Common myeloid progenitor, CD34-positive (primary cell): ENCODE measurements at regions not wholly inside any gene's neighbourhood (a gene's known extent, or its start where the extent isn't known, plus 50 kb on each side); places are given as distances from the start of the nearest gene placed in this dataset.
A peak's percentile ranks its signal among the peaks of the same experiment; 100 is the strongest.
"Not testable (repeated sequence)": the region's sequence is repeated elsewhere in the genome, so short reads cannot be mapped to it uniquely, and the experiment has no call there.

Source experiments
- CTCF ChIA-PET: fragments of 350-600 bp; sonication (Branson Sonifier 250); formaldehyde crosslinking; loops from one replicate; lab custom pipeline; 2021; ENCODE audit warnings: antibody characterized with exemption; lab: Charles Lee
- POLR2A ChIA-PET: fragments of 350-600 bp; sonication (Branson Sonifier 250); formaldehyde crosslinking; loops from one replicate; lab custom pipeline; 2021; ENCODE audit warnings: antibody characterized with exemption; lab: Charles Lee
- DNase-seq, 3 donors: peaks; one replicate each; pipeline versions ENCODE4 v3.0.0 to v3.0.0-alpha.2; 2013
- H3K27ac ChIP-seq, 2 experiments: 1 replicate in 1 of 2; 2 replicates in 1 of 2; pipeline ENCODE4 v1.7.0; 2013; ENCODE audit warnings: inconsistent platforms in 2 of 2, low read length in 2 of 2, mild to moderate bottlenecking in 2 of 2, low read depth in 1 of 2, moderate library complexity in 1 of 2; ENCODE audit not compliant: severe bottlenecking in 2 of 2, insufficient read depth in 1 of 2, poor library complexity in 1 of 2
- H3K27me3 ChIP-seq, 5 experiments: replicated peaks in 2 of 5; 1 replicate in 3 of 5; 2 replicates in 2 of 5; pipeline versions ENCODE4 v1.6.1 to v1.7.0; 2013; ENCODE audit warnings: low read length in 4 of 5, mild to moderate bottlenecking in 2 of 5, moderate library complexity in 2 of 5, inconsistent platforms in 1 of 5; ENCODE audit not compliant: insufficient read depth in 5 of 5, control insufficient read depth in 4 of 5
- H3K36me3 ChIP-seq, 4 experiments: 1 replicate in 2 of 4; 2 replicates in 2 of 4; pipeline versions ENCODE4 v1.6.1 to v1.7.0; 2013; ENCODE audit warnings: low read length in 3 of 4, control low read depth in 1 of 4, mild to moderate bottlenecking in 1 of 4; ENCODE audit not compliant: control insufficient read depth in 4 of 4, insufficient read depth in 4 of 4
- H3K4me1 ChIP-seq, 4 experiments: 1 replicate in 3 of 4; 2 replicates in 1 of 4; pipeline versions ENCODE4 v1.6.1 to v1.7.1; 2013; ENCODE audit warnings: low read length in 3 of 4, mild to moderate bottlenecking in 3 of 4, control low read depth in 1 of 4, inconsistent platforms in 1 of 4, moderate library complexity in 1 of 4; ENCODE audit not compliant: control insufficient read depth in 4 of 4, insufficient read depth in 4 of 4; ENCODE audit errors: control extremely low read depth in 1 of 4
- H3K4me3 ChIP-seq, 7 experiments: 1 replicate in 4 of 7; 2 replicates in 3 of 7; pipeline versions ENCODE4 v1.5.1 to v1.7.0; 2013; ENCODE audit warnings: mild to moderate bottlenecking in 7 of 7, low read length in 6 of 7, moderate library complexity in 6 of 7, inconsistent platforms in 2 of 7, low read depth in 2 of 7, control low read depth in 1 of 7; ENCODE audit not compliant: insufficient read depth in 4 of 7, control insufficient read depth in 1 of 7; ENCODE audit errors: extremely low read depth in 1 of 7
- H3K9me3 ChIP-seq, 5 experiments: 1 replicate in 4 of 5; 2 replicates in 1 of 5; pipeline versions ENCODE4 v1.6.1 to v1.7.1; 2013; ENCODE audit warnings: low read length in 4 of 5, mild to moderate bottlenecking in 2 of 5, inconsistent platforms in 1 of 5, low read depth in 1 of 5, moderate library complexity in 1 of 5; ENCODE audit not compliant: control insufficient read depth in 4 of 5, insufficient read depth in 2 of 5; ENCODE audit errors: control extremely low read depth in 1 of 5
- WGBS: methylation state at CpG from one replicate; pipeline ENCODE4 v1.1.5; 2013; ENCODE audit not compliant: insufficient coverage; 5-methylcytosine and 5-hydroxymethylcytosine counted together

- H3K27me3 ChIP-seq: peaks cover 0 to 4% (median 0%) of the 10 kb centered on the region in 5 experiments
- H3K27ac ChIP-seq: no peak overlapping the region
- WGBS: 26% methylated on average over 31 of the region's 43 CpGs
- peaks cover 0 to 12% (median 11%) of the 10 kb centered on the region in 4 experiments for H3K4me1 ChIP-seq
- H3K4me3 ChIP-seq: peak overlapping the region in 6 of 7 experiments; percentile 52 to 82 (median 60)
- DNase-seq: peak; percentile 84 to 91 (median 88)
- CTCF ChIA-PET: interaction anchor here (0.7 to 2.8 kb wide), 8 partner anchors 12 to 388 kb away, joined by 3 to 10 read pairs (median 5); no protein-coding TSS in a partner anchor
- no peaks in the 10 kb centered on the region for H3K36me3 ChIP-seq
- POLR2A ChIA-PET: no interaction called here
- no peaks in the 10 kb centered on the region for H3K9me3 ChIP-seq
These were observed 520.2 kb downstream of the REEP3 start for GRCh38 chr10:64041185-64041988.

GRCh38 chr10:64041989-64042490 is 520.8 kb downstream of the REEP3 start:
- peak overlapping the region in 3 of 7 experiments; percentile 61 to 82 (median 68) for H3K4me3 ChIP-seq
- no peaks in the 10 kb centered on the region for H3K36me3 ChIP-seq
- 98% methylated on average over 15 of the region's 19 CpGs for WGBS
- no peak for DNase-seq
- POLR2A ChIA-PET: no interaction called here
- H3K27me3 ChIP-seq: no peaks in the 10 kb centered on the region
- no peaks in the 10 kb centered on the region for H3K9me3 ChIP-seq
- H3K4me1 ChIP-seq: peaks cover 0 to 12% (median 11%) of the 10 kb centered on the region in 4 experiments
- CTCF ChIA-PET: interaction anchor here (0.8 to 2.8 kb wide), 6 partner anchors 12 to 387 kb away, joined by 3 to 10 read pairs (median 5); no protein-coding TSS in a partner anchor
- H3K27ac ChIP-seq: no peak overlapping the region

- DNase-seq: no peak
- ChIA-PET POLR2A (no interaction called here), CTCF (interaction anchor here (0.9 to 2.5 kb wide), 3 partner anchors 12 to 163 kb away, joined by 3 to 9 read pairs (median 3); no protein-coding TSS in a partner anchor)
- Histone ChIP-seq H3K36me3 (no peaks in the 10 kb centered on the region), H3K27ac (no peak overlapping the region), H3K9me3 (no peaks in the 10 kb centered on the region), H3K4me3 (no peak overlapping the region), H3K4me1 (peaks cover 0 to 12% (median 11%) of the 10 kb centered on the region in 4 experiments), H3K27me3 (no peaks in the 10 kb centered on the region)
- WGBS: no CpG with 5 or more reads among the region's 2 CpGs
These were observed 522.9 kb downstream of the REEP3 start for GRCh38 chr10:64044098-64044497.

- H3K9me3 ChIP-seq, H3K27ac ChIP-seq, H3K27me3 ChIP-seq, H3K4me3 ChIP-seq, DNase-seq, H3K36me3 ChIP-seq, POLR2A ChIA-PET: not testable (repeated sequence)
- peaks cover 0 to 12% (median 11%) of the 10 kb centered on the region in 4 experiments for H3K4me1 ChIP-seq
- 89% methylated on average over 13 of the region's 16 CpGs for WGBS
- CTCF ChIA-PET: interaction anchor here (2.5 kb wide), 1 partner anchor 11 kb away, joined by 9 read pairs; no protein-coding TSS in a partner anchor
These were observed 523.9 kb downstream of the REEP3 start for GRCh38 chr10:64044957-64045632.

GRCh38 chr10:64054392-64054791 is 533.2 kb downstream of the REEP3 start:
- no peak overlapping the region for H3K27ac ChIP-seq
- no peak for DNase-seq
- ChIA-PET POLR2A (no interaction called here), CTCF (interaction anchor here (2.1 to 3.1 kb wide), 2 partner anchors 10 to 12 kb away, joined by 9 read pairs; no protein-coding TSS in a partner anchor)
- H3K4me3 ChIP-seq: no peak overlapping the region
- peaks cover 0 to 2% (median 0%) of the 10 kb centered on the region in 5 experiments for H3K27me3 ChIP-seq
- H3K4me1 ChIP-seq: no peaks in the 10 kb centered on the region
- no peaks in the 10 kb centered on the region for H3K36me3 ChIP-seq
- no peaks in the 10 kb centered on the region for H3K9me3 ChIP-seq

- ChIA-PET POLR2A (no interaction called here), CTCF (interaction anchor here (3.5 kb wide), 1 partner anchor 18 kb away, joined by 10 read pairs; no protein-coding TSS in a partner anchor)
- Histone ChIP-seq H3K27ac (no peak overlapping the region), H3K4me1 (no peaks in the 10 kb centered on the region), H3K4me3 (no peak overlapping the region), H3K9me3 (no peaks in the 10 kb centered on the region), H3K27me3 (no peaks in the 10 kb centered on the region), H3K36me3 (no peaks in the 10 kb centered on the region)
- no CpG with 5 or more reads among the region's 1 CpG for WGBS
- no peak for DNase-seq
These were observed 538.7 kb downstream of the REEP3 start for GRCh38 chr10:64059884-64060283.
